SK-N-SH treated with all-trans-retinoic acid at 6 μM for 48 hours (cell line): ENCODE measurements at regions not wholly inside any gene's neighbourhood (a gene's known extent, or its start where the extent isn't known, plus 50 kb on each side); places are given as distances from the start of the nearest gene placed in this dataset.

Experiments
- RARB ChIP-seq: fragments of 250-450 bp; sonication (Bioruptor Pico); IDR thresholded peaks from 2 replicates; pipeline ENCODE4 v1.8.0; 2021; ENCODE audit warnings: mild to moderate bottlenecking, moderate library complexity
- ZFP30 ChIP-seq: fragments of 450-650 bp; formaldehyde crosslinking; IDR thresholded peaks from 2 replicates; pipeline ENCODE4 v1.5.0; 2022; ENCODE audit warnings: mild to moderate bottlenecking, moderate library complexity
- ZNF565 ChIP-seq: fragments of 450-650 bp; formaldehyde crosslinking; conservative IDR thresholded peaks from 2 replicates; pipeline ENCODE4 v1.5.0; 2020; ENCODE audit warnings: low read depth, mild to moderate bottlenecking, moderate library complexity
- TF ChIP-seq, protein P1 (sequence below): fragments of 250-450 bp; sonication (Bioruptor Pico); IDR thresholded peaks from 2 replicates; pipeline ENCODE4 v1.5.1; 2020; ENCODE audit warnings: low read depth, mild to moderate bottlenecking, moderate library complexity

DNA sequence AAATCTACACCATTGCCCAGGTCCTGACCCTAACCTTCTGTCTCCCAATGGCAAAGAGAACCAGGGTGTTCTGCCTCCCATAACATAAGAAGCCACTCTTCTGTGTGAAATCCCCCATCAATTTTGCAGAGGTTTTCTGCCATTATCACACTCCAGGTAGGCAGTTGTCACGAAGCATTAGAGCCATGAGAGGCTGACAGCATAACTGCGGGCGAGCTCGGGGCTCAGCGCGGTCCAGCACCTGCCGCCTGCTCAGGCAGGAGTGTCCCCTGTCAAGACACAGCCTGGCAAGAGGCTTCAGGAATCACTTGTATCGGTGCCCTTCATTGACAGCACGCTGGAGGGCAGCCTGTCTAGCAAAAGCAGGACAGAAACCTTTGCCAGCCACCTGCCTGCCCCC lies 251.2 kb downstream of the SATB2 start:
- TF ChIP-seq, protein P1, sequence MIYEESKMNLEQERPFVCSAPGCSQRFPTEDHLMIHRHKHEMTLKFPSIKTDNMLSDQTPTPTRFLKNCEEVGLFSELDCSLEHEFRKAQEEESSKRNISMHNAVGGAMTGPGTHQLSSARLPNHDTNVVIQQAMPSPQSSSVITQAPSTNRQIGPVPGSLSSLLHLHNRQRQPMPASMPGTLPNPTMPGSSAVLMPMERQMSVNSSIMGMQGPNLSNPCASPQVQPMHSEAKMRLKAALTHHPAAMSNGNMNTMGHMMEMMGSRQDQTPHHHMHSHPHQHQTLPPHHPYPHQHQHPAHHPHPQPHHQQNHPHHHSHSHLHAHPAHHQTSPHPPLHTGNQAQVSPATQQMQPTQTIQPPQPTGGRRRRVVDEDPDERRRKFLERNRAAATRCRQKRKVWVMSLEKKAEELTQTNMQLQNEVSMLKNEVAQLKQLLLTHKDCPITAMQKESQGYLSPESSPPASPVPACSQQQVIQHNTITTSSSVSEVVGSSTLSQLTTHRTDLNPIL (CRISPR knock-in tag): no peak
- TF ChIP-seq ZFP30 (CRISPR knock-in tag) (no peak), RARB (CRISPR knock-in tag) (no peak), ZNF565 (no peak)
